Heart right ventricle (tissue), 16 donors: ENCODE measurements at regions not wholly inside any gene's neighbourhood (a gene's known extent, or its start where the extent isn't known, plus 50 kb on each side); places are given as distances from the start of the nearest gene placed in this dataset.
A peak's percentile ranks its signal among the peaks of the same experiment; 100 is the strongest.

Source experiments
- ATAC-seq, 8 donors: fragments of 200-7000 bp; cut with Tn5 transposase; one replicate each; pipeline ENCODE4 v1.9.1; 2020; ENCODE audit warnings: mild to moderate bottlenecking in 8 of 8, moderate library complexity in 8 of 8, moderate number of reproducible peaks in 1 of 8
- DNase-seq, 2 donors: peaks; one replicate each; pipeline ENCODE4 v3.0.0-alpha.2; 2020
- H3K27ac ChIP-seq, 10 donors: fragments of 200-600 bp; sonication (generic) in 2 of 10; one replicate each; pipeline versions ENCODE4 v1.5.0 to v1.8.0; 2020 to 2022; ENCODE audit warnings: mild to moderate bottlenecking in 3 of 10
- H3K27me3 ChIP-seq, 7 donors: fragments of 200-600 bp; one replicate each; pipeline ENCODE4 v1.8.0; 2021 to 2022; ENCODE audit warnings: mild to moderate bottlenecking in 2 of 7
- H3K36me3 ChIP-seq, 9 donors: fragments of 200-600 bp; sonication (generic) in 1 of 9; one replicate each; pipeline versions ENCODE4 v1.5.0 to v1.8.0; 2020 to 2022; ENCODE audit warnings: mild to moderate bottlenecking in 2 of 9
- H3K4me1 ChIP-seq, 9 donors: fragments of 200-600 bp; sonication (generic) in 1 of 9; one replicate each; pipeline versions ENCODE4 v1.5.0 to v1.8.0; 2020 to 2022; ENCODE audit warnings: mild to moderate bottlenecking in 4 of 9
- H3K4me3 ChIP-seq, 10 donors: fragments of 200-600 bp; sonication (generic) in 2 of 10; one replicate each; pipeline versions ENCODE4 v1.5.0 to v1.8.0; 2020 to 2022; ENCODE audit warnings: mild to moderate bottlenecking in 7 of 10, moderate library complexity in 2 of 10
- H3K9me3 ChIP-seq, 11 donors: fragments of 200-600 bp in 10 of 11; sonication (generic) in 2 of 11; one replicate each; pipeline versions ENCODE4 v1.5.0 to v1.8.0; 2013 to 2022; ENCODE audit warnings: mild to moderate bottlenecking in 2 of 11, control low read depth in 1 of 11, moderate library complexity in 1 of 11
- WGBS, 2 donors: extraction: QIAGEN DNeasy Blood & Tissue Kit; methylation state at CpG; one replicate each; pipeline ENCODE4 v1.1.7; 2013; ENCODE audit warnings: inconsistent platforms in 1 of 2; 5-methylcytosine and 5-hydroxymethylcytosine counted together
- intact Hi-C, 10 donors: fragments of 100-400 bp; cut with DNase I; formaldehyde crosslinking; loops; one replicate each; pipeline versions ENCODE4 v1.11.1 to v1.14.2; 2022
- TF ChIP-seq, protein P1 (sequence below), 9 donors: fragments of 200-600 bp; sonication (generic) in 2 of 9; IDR thresholded peaks; one replicate each; pipeline versions ENCODE4 v1.5.0 to v1.8.0; 2021 to 2022; ENCODE audit warnings: antibody characterized with exemption in 9 of 9, mild to moderate bottlenecking in 5 of 9, moderate library complexity in 1 of 9
- donor health status: Arrhythmogenic right ventricular cardiomyopathy.
- donor health status: ischemic (EF 13 %, LVEDD 7.1; RV severe dilation, severe dysfunction).
- donor health status: healthy with polysubstance abuse.
- donor health status: DM: no; HTN: yes; CAD: no.
- donor health status: DM: no; HTN: no; CAD: no.
- donor health status: ischemic (EF 25% LVEDD 6.9; RV normal size, moderate dysfunction).
- donor health status: ischemic (EF 25% LVEDD 5.7; RV mildly dilated, moderate dysfunction).
- donor health status: healthy.
- donor health status: DM: yes; HTN: yes; CAD: no.
- donor health status: Ischemic cardiomyopathy.
- donor health status: ischemic (EF 35%, LVEDD 5.7; RV mildly dilated, moderate dysfunction).
- donor health status: nonischemic (EF 11% LVEDD 7.7; RV severe dilation, severe dysfunction).
- donor health status: DM: yes; HTN: yes; CAD: no.
- donor health status: PGD.
- donor health status: ischemic (EF 29% LVEDD 5.4; RV normal size, mild dysfunction).
- donor health status: nonischemic (EF 23%, LVEDD 6.1; RV moderate dilation, normal function).

DNA sequence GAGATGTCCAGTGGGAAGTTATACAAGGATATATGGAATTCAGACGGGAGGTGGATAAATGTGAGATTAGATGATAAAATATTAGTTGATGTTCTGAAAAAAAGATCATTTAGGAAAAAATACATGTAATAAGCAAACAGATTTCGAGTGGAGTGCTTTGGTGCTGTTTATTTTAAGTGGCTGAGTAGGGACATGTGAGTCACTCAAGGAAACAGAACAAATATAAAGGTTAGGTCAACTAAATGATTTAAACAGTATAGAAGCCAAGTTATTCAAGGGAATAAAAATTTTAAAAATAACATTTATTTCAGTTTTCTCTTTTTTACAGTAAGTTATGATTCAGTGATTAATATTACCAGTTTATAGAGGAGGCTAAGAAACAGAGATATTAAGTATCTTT lies 1046.7 kb upstream of the B3GALT2 start:
- ATAC-seq (peak in 1 of 8 donors; percentile 51), DNase-seq (no peak)
- no peak overlapping the region for H3K4me3 ChIP-seq
- TF ChIP-seq, protein P1, sequence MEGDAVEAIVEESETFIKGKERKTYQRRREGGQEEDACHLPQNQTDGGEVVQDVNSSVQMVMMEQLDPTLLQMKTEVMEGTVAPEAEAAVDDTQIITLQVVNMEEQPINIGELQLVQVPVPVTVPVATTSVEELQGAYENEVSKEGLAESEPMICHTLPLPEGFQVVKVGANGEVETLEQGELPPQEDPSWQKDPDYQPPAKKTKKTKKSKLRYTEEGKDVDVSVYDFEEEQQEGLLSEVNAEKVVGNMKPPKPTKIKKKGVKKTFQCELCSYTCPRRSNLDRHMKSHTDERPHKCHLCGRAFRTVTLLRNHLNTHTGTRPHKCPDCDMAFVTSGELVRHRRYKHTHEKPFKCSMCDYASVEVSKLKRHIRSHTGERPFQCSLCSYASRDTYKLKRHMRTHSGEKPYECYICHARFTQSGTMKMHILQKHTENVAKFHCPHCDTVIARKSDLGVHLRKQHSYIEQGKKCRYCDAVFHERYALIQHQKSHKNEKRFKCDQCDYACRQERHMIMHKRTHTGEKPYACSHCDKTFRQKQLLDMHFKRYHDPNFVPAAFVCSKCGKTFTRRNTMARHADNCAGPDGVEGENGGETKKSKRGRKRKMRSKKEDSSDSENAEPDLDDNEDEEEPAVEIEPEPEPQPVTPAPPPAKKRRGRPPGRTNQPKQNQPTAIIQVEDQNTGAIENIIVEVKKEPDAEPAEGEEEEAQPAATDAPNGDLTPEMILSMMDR (IDR thresholded peaks at IDR 0.05), result no peak
- intact Hi-C loops, result no loop called here
- no peaks in the 10 kb centered on the region for H3K27me3 ChIP-seq
- H3K4me1 ChIP-seq, result no peaks in the 10 kb centered on the region
- no peak overlapping the region for H3K27ac ChIP-seq
- WGBS, 2 donors, result 46 to 75% methylated on average over 2 of the region's 2 CpGs
- no peaks in the 10 kb centered on the region for H3K9me3 ChIP-seq
- no peaks in the 10 kb centered on the region for H3K36me3 ChIP-seq

DNA sequence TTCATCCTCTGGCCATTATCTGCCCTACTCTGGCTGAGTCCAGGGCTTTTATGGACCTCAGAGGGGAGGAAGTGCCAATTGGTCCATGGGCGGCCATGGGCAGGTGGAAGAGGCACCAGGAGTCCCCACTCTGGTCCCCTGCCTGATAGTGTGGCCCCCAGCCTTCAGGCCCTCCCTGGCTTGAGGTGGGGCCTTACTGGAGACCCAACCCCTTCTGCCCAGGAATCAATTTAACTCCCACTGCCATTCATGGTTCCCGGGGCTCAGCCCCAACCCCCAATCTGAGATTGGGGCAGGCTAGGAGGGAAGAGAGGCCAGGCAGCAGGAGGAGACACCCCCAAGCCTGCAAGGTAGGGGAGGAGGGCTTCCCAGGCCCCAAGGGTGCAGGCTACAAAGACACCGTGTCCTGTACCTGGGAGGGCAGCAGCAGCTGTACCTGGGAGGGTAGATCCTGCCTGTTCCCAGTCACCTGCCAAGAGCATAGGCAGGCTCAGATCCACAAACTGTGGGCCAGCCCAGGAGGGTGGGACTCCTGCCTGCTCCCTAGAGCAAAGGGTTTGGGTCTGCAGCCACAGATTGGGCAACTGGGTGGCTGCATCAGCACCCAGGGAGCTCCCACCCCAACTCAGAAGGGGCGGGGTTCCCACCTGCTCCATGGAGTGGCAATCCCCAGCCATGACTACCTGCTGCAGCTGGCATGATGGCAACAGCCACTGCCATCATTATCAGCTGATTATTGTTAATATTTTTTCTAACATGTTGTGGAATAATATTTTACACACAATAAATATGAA lies 1044.1 kb upstream of the B3GALT2 start:
- no peak overlapping the region for H3K4me3 ChIP-seq
- WGBS, 2 donors, result 88 to 95% methylated on average over 4 of the region's 4 CpGs
- ATAC-seq, result peak in 1 of 8 donors; percentile 44

DNA sequence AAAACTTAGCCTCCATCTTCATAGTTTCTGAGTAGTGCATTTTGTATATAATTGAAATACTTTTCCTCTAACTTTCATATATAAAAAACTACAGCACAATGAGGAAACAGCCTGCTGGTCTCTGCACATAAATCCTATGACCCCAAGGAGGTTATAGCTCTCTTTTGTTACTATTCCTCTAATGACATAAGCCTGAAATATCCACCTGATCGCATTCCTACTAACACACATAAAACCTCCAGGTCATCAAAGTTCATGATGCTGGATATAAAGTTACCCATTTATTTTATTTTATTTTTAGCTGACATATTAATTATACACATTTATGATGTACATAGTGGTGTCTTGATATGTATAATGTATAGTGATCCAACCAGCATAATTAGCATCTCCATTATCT lies 1042.0 kb upstream of the B3GALT2 start:
- intact Hi-C loops, result no loop called here
- Histone ChIP-seq H3K4me3 (no peak overlapping the region), H3K36me3 (no peaks in the 10 kb centered on the region), H3K9me3 (peaks cover 0 to 5% (median 0%) of the 10 kb centered on the region in 11 donors), H3K27ac (no peak overlapping the region), H3K27me3 (no peaks in the 10 kb centered on the region), H3K4me1 (peaks cover 0 to 6% (median 0%) of the 10 kb centered on the region in 9 donors)
- WGBS, 2 donors, result 96 to 97% methylated on average over 1 of the region's 1 CpG
- DNase-seq, result no peak
- TF ChIP-seq, protein P1 (IDR thresholded peaks at IDR 0.05), result no peak
- no peak for ATAC-seq

More for the DNA sequence above, 1044.1 kb upstream of the B3GALT2 start:
- Histone ChIP-seq H3K4me1 (peaks cover 0 to 6% (median 0%) of the 10 kb centered on the region in 9 donors), H3K9me3 (no peaks in the 10 kb centered on the region), H3K36me3 (no peaks in the 10 kb centered on the region), H3K27ac (no peak overlapping the region), H3K27me3 (no peaks in the 10 kb centered on the region)
- DNase-seq, result no peak
- TF ChIP-seq, protein P1 (IDR thresholded peaks at IDR 0.05), result no peak
- intact Hi-C loops, result no loop called here

DNA sequence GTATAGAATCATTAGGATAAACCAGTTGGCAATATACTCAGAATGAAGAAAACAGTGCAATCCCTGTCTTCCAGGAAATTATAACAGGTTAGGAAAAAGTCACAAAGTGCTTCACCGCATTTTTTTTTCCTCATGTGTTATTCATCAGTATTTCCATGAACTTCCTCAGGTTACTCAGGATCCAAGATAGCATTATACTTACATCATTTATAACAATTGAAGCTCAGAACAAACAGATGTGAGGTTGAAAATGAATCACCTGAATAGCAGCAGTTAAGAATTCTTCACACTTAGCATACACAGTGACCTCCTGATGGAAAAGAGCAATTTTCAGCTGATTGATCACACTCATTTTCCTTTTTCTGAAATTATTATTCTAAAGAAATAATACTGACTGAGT lies 1040.7 kb upstream of the B3GALT2 start:
- ATAC-seq, result no peak
- Histone ChIP-seq H3K27ac (no peak overlapping the region), H3K4me3 (no peak overlapping the region), H3K4me1 (peaks cover 0 to 6% (median 0%) of the 10 kb centered on the region in 9 donors), H3K9me3 (peaks cover 0 to 7% (median 0%) of the 10 kb centered on the region in 11 donors), H3K27me3 (no peaks in the 10 kb centered on the region), H3K36me3 (no peaks in the 10 kb centered on the region)
- TF ChIP-seq, protein P1 (IDR thresholded peaks at IDR 0.05), result no peak
- intact Hi-C loops, result no loop called here
- DNase-seq, result no peak
- 77 to 80% methylated on average over 1 of the region's 1 CpG for WGBS, 2 donors
